DMS53 (cell line): ENCODE measurements at regions not wholly inside any gene's neighbourhood (a gene's known extent, or its start where the extent isn't known, plus 50 kb on each side); places are given as distances from the start of the nearest gene placed in this dataset.
A peak's percentile ranks its signal among the peaks of the same experiment; 100 is the strongest.

Experiments
- DNase-seq: peaks from one replicate; lab custom pipeline; 2025; lab: John Stamatoyannopoulos, UW

- no peak for DNase-seq
Observed at GRCh38 chr13:85742355-85742754, 56.9 kb downstream of the SLITRK6 start.

- no peak for DNase-seq
Observed at GRCh38 chr13:85741017-85741416, 58.2 kb downstream of the SLITRK6 start.

GRCh38 chr13:85738696-85739320 is 60.4 kb downstream of the SLITRK6 start:
- no peak for DNase-seq

- no peak for DNase-seq
Observed at GRCh38 chr13:85737952-85738351, 61.3 kb downstream of the SLITRK6 start.

GRCh38 chr13:85729296-85729695 is 69.9 kb downstream of the SLITRK6 start:
- DNase-seq: no peak

- DNase-seq: no peak
Observed at GRCh38 chr13:85728811-85729210, 70.4 kb downstream of the SLITRK6 start.

- DNase-seq: peak; percentile 52
Observed at GRCh38 chr13:85725433-85725832, 73.8 kb downstream of the SLITRK6 start.

GRCh38 chr13:85724546-85725432 is 74.4 kb downstream of the SLITRK6 start:
- DNase-seq: peak; percentile 48

- no peak for DNase-seq
Observed at GRCh38 chr13:85719749-85720148, 79.5 kb downstream of the SLITRK6 start.

- no peak for DNase-seq
Observed at GRCh38 chr13:85717921-85718320, 81.3 kb downstream of the SLITRK6 start.

GRCh38 chr13:85710545-85710944 is 88.7 kb downstream of the SLITRK6 start:
- DNase-seq: no peak

GRCh38 chr13:85709721-85710120 is 89.5 kb downstream of the SLITRK6 start:
- DNase-seq: no peak

GRCh38 chr13:85709072-85709471 is 90.1 kb downstream of the SLITRK6 start:
- DNase-seq: no peak

GRCh38 chr13:85700906-85701305 is 98.3 kb downstream of the SLITRK6 start:
- DNase-seq: no peak

GRCh38 chr13:85698256-85698655 is 101.0 kb downstream of the SLITRK6 start:
- no peak for DNase-seq

- DNase-seq: no peak
Observed at GRCh38 chr13:85694992-85695391, 104.2 kb downstream of the SLITRK6 start.

- peak; percentile 0 for DNase-seq
Observed at GRCh38 chr13:85693889-85694511, 105.2 kb downstream of the SLITRK6 start.

GRCh38 chr13:85690368-85690767 is 108.9 kb downstream of the SLITRK6 start:
- no peak for DNase-seq

GRCh38 chr13:85685436-85685835 is 113.8 kb downstream of the SLITRK6 start:
- no peak for DNase-seq

- peak; percentile 0 for DNase-seq
Observed at GRCh38 chr13:85675151-85675907, 123.9 kb downstream of the SLITRK6 start.

- no peak for DNase-seq
Observed at GRCh38 chr13:85671336-85671735, 127.9 kb downstream of the SLITRK6 start.

- DNase-seq: peak; percentile 2
Observed at GRCh38 chr13:85666356-85666755, 132.9 kb downstream of the SLITRK6 start.
